ENCODE measurements at regions not wholly inside any gene's neighbourhood (a gene's known extent, or its start where the extent isn't known, plus 50 kb on each side); places are given as distances from the start of the nearest gene placed in this dataset.

DNA sequence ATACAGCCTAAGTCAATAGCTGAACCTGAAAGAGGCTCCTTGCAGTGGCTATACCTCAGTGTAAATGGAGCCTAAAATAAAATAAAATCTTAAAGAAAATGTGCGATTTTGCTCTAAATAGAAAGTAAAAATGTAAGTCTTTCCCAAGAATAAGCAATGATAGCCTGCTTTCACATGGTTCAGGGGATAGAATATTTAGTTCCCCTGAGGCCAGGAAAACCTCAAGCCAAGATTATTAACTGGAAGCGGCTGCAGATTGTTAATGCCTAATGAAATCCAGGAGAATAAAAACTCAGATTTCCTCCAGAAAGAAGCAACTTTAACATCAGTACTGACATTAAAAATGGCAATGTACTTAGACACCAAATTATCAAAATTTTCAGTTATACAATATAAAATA is 463.7 kb downstream of the CYLC2 start:
- no peak overlapping the region for H3K4me3 ChIP-seq (ENCODE audit: low read depth, poor library complexity, severe bottlenecking)
- WGBS, 2 donors, result 59 to 74% methylated on average over 2 of the region's 2 CpGs
- intact Hi-C loops (cut with DNase I; ENCODE audit: low total_unique reads), result no loop called here
- TF ChIP-seq CTCF (IDR thresholded peaks at IDR 0.05) (no peak), POLR2A (IDR thresholded peaks at IDR 0.05) (no peak)
- DNase-seq (ENCODE audit: low spot score in 2 of 2), result no peak

DNA sequence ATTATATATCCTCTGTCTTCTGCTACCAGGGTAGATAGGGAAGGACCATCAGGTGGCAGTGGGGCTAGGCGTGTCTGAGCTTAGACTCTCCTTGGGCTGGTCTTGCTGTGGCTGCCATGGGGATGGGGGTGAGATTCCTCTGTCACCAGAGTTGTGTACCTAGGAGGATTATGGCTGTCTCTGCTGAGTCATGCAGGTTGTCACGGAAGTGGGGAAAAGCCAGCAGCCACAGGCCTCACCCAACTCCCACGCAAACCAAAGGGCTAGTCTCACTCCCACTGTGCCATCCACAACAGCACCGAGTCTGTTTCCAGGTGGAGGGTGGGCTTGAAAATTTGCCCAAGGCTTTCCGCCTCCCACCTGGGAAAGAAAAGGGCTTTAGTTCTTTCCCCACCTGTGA is 476.1 kb downstream of the CYLC2 start:
- no peak overlapping the region for H3K4me3 ChIP-seq (ENCODE audit: low read depth, poor library complexity, severe bottlenecking)
- intact Hi-C loops (cut with DNase I; ENCODE audit: low total_unique reads), result no loop called here
- no peak for DNase-seq (ENCODE audit: low spot score in 2 of 2)
- TF ChIP-seq CTCF (IDR thresholded peaks at IDR 0.05) (no peak), POLR2A (IDR thresholded peaks at IDR 0.05) (no peak)
- 82 to 92% methylated on average over 4 to 5 of the region's 5 CpGs for WGBS, 2 donors

DNA sequence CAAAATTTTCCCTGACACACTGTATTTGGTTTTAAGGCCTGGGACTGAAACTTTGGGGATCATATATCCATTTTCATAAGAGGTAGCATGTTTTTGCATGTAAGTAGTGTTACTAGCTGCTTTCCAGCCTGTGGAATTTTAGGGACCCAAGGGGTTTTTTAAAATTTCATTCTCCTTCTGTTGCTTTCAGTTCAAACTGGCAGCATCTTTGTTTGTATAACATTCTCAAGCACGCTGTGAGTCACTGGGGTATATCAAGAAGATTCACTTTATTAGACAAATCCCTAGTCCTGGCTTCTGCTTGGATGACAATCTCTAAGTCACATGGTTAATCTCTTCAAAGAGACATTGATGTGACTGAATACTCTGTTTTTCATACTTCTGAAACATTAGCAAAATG is 479.0 kb downstream of the CYLC2 start:
- TF ChIP-seq CTCF (IDR thresholded peaks at IDR 0.05), result no peak
- no peak for TF ChIP-seq POLR2A (IDR thresholded peaks at IDR 0.05)
- no peak overlapping the region for H3K4me3 ChIP-seq (ENCODE audit: low read depth, poor library complexity, severe bottlenecking)
- WGBS, 2 donors, result 55 to 69% methylated on average over 1 of the region's 1 CpG
- intact Hi-C loops (cut with DNase I; ENCODE audit: low total_unique reads), result no loop called here
- DNase-seq (ENCODE audit: low spot score in 2 of 2), result no peak

DNA sequence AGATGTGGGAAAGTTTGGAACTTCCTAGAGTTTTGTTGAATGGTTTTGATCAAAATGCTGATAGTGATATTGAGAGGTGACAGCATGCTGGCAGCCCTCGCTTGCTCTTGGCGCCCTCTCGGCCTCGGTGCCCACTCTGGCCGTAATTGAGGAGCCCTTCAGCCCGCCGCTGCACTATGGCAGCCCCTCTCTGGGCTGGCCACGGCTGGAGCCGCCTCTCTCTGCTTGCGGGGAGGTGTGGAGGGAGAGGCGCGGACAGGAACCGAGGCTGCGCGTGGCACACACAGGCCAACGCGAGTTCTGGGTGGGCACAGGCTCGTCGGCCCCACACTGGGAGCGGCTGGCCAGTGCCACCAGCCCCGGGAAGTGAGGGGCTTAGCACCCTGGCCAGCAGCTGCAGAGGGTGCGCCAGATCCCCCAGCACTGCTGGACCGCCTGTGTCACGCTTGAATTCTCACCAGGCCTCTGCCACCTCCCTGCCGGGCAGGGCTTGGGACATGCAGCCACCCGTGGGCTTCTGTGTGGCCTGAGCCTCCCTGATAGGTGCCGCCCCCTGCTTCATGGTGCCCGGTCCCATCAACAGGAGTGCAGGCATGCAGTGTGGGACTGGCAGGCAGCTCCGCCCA is 488.5 kb downstream of the CYLC2 start:
- intact Hi-C loops (cut with DNase I; ENCODE audit: low total_unique reads), result loop anchor here (5.0 kb wide), 1 partner anchor 1089 kb away; no protein-coding TSS in a partner anchor
- no peak overlapping the region for H3K4me3 ChIP-seq (ENCODE audit: low read depth, poor library complexity, severe bottlenecking)
- DNase-seq (ENCODE audit: low spot score in 2 of 2), result no peak
- TF ChIP-seq CTCF (IDR thresholded peaks at IDR 0.05), result no peak
- TF ChIP-seq POLR2A (IDR thresholded peaks at IDR 0.05), result no peak
- WGBS, 2 donors, result 93 to 94% methylated on average over 16 to 26 of the region's 29 CpGs

- no peak overlapping the region for H3K4me3 ChIP-seq (ENCODE audit: low read depth, poor library complexity, severe bottlenecking)
- intact Hi-C loops (cut with DNase I; ENCODE audit: low total_unique reads), result no loop called here
- DNase-seq (ENCODE audit: low spot score in 2 of 2), result no peak
- TF ChIP-seq POLR2A (IDR thresholded peaks at IDR 0.05) (no peak), CTCF (IDR thresholded peaks at IDR 0.05) (no peak)
- WGBS, 2 donors, result 45 to 53% methylated on average over 3 of the region's 3 CpGs
Observed at GRCh38 chr9:103485138-103485537, 490.0 kb downstream of the CYLC2 start.

- H3K4me3 ChIP-seq (ENCODE audit: low read depth, poor library complexity, severe bottlenecking), result no peak overlapping the region
- TF ChIP-seq POLR2A (IDR thresholded peaks at IDR 0.05), result no peak
- no peak for TF ChIP-seq CTCF (IDR thresholded peaks at IDR 0.05)
- WGBS, 2 donors, result 95 to 96% methylated on average over 9 of the region's 9 CpGs
- intact Hi-C loops (cut with DNase I; ENCODE audit: low total_unique reads), result no loop called here
- no peak for DNase-seq (ENCODE audit: low spot score in 2 of 2)
Observed at GRCh38 chr9:103514767-103515166, 519.6 kb downstream of the CYLC2 start.

All from lower leg skin (tissue), 4 donors.